Activated naive CD8-positive, alpha-beta T cell treated with anti-CD3 and anti-CD28 coated beads, Interleukin-2, amount 50 U/mL, for 24 hours (primary cell): ENCODE measurements at regions not wholly inside any gene's neighbourhood (a gene's known extent, or its start where the extent isn't known, plus 50 kb on each side); places are given as distances from the start of the nearest gene placed in this dataset.
"Not testable (repeated sequence)": the region's sequence is repeated elsewhere in the genome, so short reads cannot be mapped to it uniquely, and the experiment has no call there.

Experiments used
- ATAC-seq: fragments of 150-1000 bp; cut with Tn5 transposase; one replicate; pipeline ENCODE4 v1.10.0; 2021
- DNase-seq: peaks from one replicate; pipeline ENCODE4 v3.0.0; 2021
- H3K27ac Mint-ChIP-seq: one replicate; pipeline ENCODE4 v1.8.0; 2021; ENCODE audit warnings: mild to moderate bottlenecking, mixed read lengths
- H3K27me3 Mint-ChIP-seq: one replicate; pipeline ENCODE4 v1.8.0; 2021; ENCODE audit warnings: mixed read lengths
- H3K36me3 Mint-ChIP-seq: one replicate; pipeline ENCODE4 v1.8.0; 2021; ENCODE audit warnings: low read depth, mixed read lengths
- H3K4me1 Mint-ChIP-seq: one replicate; pipeline ENCODE4 v1.8.0; 2021; ENCODE audit warnings: mixed read lengths
- H3K4me3 Mint-ChIP-seq: one replicate; pipeline ENCODE4 v1.8.0; 2021; ENCODE audit warnings: mild to moderate bottlenecking, moderate library complexity, mixed read lengths
- H3K9me3 Mint-ChIP-seq: one replicate; pipeline ENCODE4 v1.8.0; 2021; ENCODE audit warnings: mixed read lengths

- not testable (repeated sequence) for H3K27ac Mint-ChIP-seq, ATAC-seq, H3K36me3 Mint-ChIP-seq, H3K4me1 Mint-ChIP-seq, H3K27me3 Mint-ChIP-seq, H3K4me3 Mint-ChIP-seq, H3K9me3 Mint-ChIP-seq, DNase-seq
These were observed 936.0 kb upstream of the ADAMTS5 start for GRCh38 chr21:27902904-27903303.

GRCh38 chr21:27893619-27894018, 926.7 kb upstream of the ADAMTS5 start:
- H3K4me3 Mint-ChIP-seq, DNase-seq, H3K9me3 Mint-ChIP-seq, H3K27ac Mint-ChIP-seq, H3K27me3 Mint-ChIP-seq, ATAC-seq, H3K4me1 Mint-ChIP-seq, H3K36me3 Mint-ChIP-seq: not testable (repeated sequence)

GRCh38 chr21:27891495-27891894, 924.6 kb upstream of the ADAMTS5 start:
- H3K9me3 Mint-ChIP-seq, DNase-seq, H3K27me3 Mint-ChIP-seq, H3K4me3 Mint-ChIP-seq, H3K4me1 Mint-ChIP-seq, H3K36me3 Mint-ChIP-seq, ATAC-seq, H3K27ac Mint-ChIP-seq: not testable (repeated sequence)

DNA sequence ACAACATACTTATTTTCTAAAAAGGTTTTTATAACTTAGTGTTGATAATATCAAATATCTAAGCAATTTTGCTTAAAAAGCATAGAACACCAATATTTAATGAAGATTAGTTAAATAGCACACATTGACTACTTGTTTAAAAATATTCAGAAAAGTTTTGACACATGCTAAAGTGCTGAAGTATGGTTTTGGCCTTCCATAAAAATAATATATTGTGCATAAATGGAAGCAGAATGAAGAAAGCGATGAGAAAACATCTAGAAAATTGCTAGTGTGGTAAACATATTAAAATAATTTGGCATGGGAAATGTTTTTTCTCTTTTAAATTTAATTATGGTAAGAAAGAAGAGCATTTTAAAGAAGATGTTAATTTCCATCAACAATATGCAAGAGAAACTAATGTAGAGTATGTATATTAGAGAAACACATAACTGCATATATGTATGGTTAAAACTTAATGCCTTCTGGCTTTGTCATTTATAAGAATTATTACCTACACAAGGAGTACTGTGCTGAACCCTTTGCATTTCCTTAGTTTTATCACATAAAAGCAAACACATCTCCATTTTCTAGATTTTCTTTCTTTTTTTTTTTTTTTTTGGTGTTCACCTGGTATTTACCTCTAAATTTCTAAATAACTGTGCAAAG, 921.0 kb upstream of the ADAMTS5 start:
- H3K4me1 Mint-ChIP-seq, DNase-seq: not testable (repeated sequence)

DNA sequence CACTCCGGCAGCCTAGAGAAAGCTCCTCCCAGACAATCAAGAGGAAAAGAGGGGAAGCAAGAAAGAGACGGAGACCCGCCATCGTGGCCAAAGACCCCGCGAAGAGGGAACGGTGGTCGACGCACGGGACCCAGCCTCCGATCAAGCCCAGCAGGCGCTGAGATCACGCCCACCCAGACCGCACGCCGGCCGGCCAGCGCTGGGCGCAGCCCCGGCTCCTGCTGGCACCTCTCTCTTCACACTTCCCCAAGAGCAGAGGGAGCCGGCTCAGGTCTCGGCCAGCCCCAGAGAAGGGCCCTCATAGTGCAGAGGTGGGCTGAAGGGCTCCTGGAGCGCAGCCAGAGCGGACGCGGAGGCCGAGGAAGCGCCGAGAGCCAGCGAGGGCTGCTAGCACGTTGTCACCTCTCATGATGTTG, 918.4 kb upstream of the ADAMTS5 start:
- Mint-ChIP-seq H3K27me3 (no peaks in the 10 kb centered on the region), H3K9me3 (no peaks in the 10 kb centered on the region), H3K4me1 (no peaks in the 10 kb centered on the region), H3K36me3 (no peaks in the 10 kb centered on the region), H3K27ac (no peak overlapping the region), H3K4me3 (no peak overlapping the region)
- no peak for ATAC-seq
- no peak for DNase-seq

More for the DNA sequence above, 921.0 kb upstream of the ADAMTS5 start:
- H3K27ac Mint-ChIP-seq, ATAC-seq, H3K36me3 Mint-ChIP-seq, H3K9me3 Mint-ChIP-seq, H3K4me3 Mint-ChIP-seq, H3K27me3 Mint-ChIP-seq: not testable (repeated sequence)

GRCh38 chr21:27881331-27881730, 914.4 kb upstream of the ADAMTS5 start:
- ATAC-seq, DNase-seq, H3K4me3 Mint-ChIP-seq, H3K36me3 Mint-ChIP-seq, H3K4me1 Mint-ChIP-seq, H3K27me3 Mint-ChIP-seq, H3K9me3 Mint-ChIP-seq, H3K27ac Mint-ChIP-seq: not testable (repeated sequence)

- H3K36me3 Mint-ChIP-seq, H3K4me3 Mint-ChIP-seq, H3K9me3 Mint-ChIP-seq, H3K27ac Mint-ChIP-seq, DNase-seq, H3K27me3 Mint-ChIP-seq, H3K4me1 Mint-ChIP-seq, ATAC-seq: not testable (repeated sequence)
These were observed 905.5 kb upstream of the ADAMTS5 start for GRCh38 chr21:27872411-27872810.

- not testable (repeated sequence) for H3K36me3 Mint-ChIP-seq, H3K4me3 Mint-ChIP-seq, DNase-seq, H3K27ac Mint-ChIP-seq, H3K4me1 Mint-ChIP-seq, H3K9me3 Mint-ChIP-seq, H3K27me3 Mint-ChIP-seq, ATAC-seq
These were observed 903.9 kb upstream of the ADAMTS5 start for GRCh38 chr21:27870755-27871154.

GRCh38 chr21:27860314-27860955, 893.5 kb upstream of the ADAMTS5 start:
- not testable (repeated sequence) for DNase-seq, H3K4me3 Mint-ChIP-seq, H3K27ac Mint-ChIP-seq, H3K36me3 Mint-ChIP-seq, H3K9me3 Mint-ChIP-seq, H3K4me1 Mint-ChIP-seq, ATAC-seq, H3K27me3 Mint-ChIP-seq

GRCh38 chr21:27858053-27858825, 891.4 kb upstream of the ADAMTS5 start:
- H3K4me1 Mint-ChIP-seq, DNase-seq: not testable (repeated sequence)

GRCh38 chr21:27856988-27857387, 890.1 kb upstream of the ADAMTS5 start:
- not testable (repeated sequence) for H3K36me3 Mint-ChIP-seq, H3K4me3 Mint-ChIP-seq, H3K27me3 Mint-ChIP-seq, DNase-seq, ATAC-seq, H3K9me3 Mint-ChIP-seq, H3K27ac Mint-ChIP-seq, H3K4me1 Mint-ChIP-seq

More at GRCh38 chr21:27858053-27858825, 891.4 kb upstream of the ADAMTS5 start:
- H3K27me3 Mint-ChIP-seq, H3K36me3 Mint-ChIP-seq, ATAC-seq, H3K27ac Mint-ChIP-seq, H3K9me3 Mint-ChIP-seq, H3K4me3 Mint-ChIP-seq: not testable (repeated sequence)

DNA sequence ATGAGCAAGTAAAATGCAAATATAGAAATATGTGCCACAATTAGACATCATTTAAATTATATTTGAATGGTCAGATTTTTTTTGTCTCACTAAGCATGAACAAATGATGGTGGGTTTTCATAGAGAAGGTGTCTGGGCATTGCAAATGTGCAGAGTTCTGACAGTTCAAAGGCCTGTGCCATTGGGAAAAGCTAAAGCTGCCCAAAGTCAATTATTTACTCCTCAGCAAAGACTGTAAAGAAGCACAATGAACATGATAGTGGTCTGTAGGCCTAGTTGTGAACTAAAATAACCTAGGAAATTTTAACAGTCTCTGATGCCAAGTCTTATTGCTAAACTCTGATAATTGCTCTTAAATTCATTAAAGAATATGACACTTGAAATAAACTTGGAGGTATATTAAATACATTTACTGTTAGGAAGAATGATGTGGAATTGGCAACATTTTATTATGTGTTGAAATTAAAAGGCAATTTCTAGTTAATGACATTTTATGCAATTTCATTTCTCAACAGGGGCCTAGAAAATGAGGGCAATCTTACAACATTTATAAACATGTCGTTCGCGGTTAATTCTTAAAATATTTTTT, 874.3 kb upstream of the ADAMTS5 start:
- Mint-ChIP-seq H3K36me3 (no peaks in the 10 kb centered on the region), H3K27ac (no peak overlapping the region), H3K27me3 (no peaks in the 10 kb centered on the region), H3K9me3 (peaks cover 12% of the 10 kb centered on the region), H3K4me3 (no peak overlapping the region), H3K4me1 (no peaks in the 10 kb centered on the region)
- no peak for DNase-seq
- no peak for ATAC-seq

- DNase-seq (no peak), ATAC-seq (no peak)
- Mint-ChIP-seq H3K27ac (no peak overlapping the region), H3K4me3 (no peak overlapping the region), H3K9me3 (peaks cover 12% of the 10 kb centered on the region), H3K27me3 (no peaks in the 10 kb centered on the region), H3K36me3 (no peaks in the 10 kb centered on the region), H3K4me1 (no peaks in the 10 kb centered on the region)
These were observed 873.4 kb upstream of the ADAMTS5 start for GRCh38 chr21:27840262-27840661.

DNA sequence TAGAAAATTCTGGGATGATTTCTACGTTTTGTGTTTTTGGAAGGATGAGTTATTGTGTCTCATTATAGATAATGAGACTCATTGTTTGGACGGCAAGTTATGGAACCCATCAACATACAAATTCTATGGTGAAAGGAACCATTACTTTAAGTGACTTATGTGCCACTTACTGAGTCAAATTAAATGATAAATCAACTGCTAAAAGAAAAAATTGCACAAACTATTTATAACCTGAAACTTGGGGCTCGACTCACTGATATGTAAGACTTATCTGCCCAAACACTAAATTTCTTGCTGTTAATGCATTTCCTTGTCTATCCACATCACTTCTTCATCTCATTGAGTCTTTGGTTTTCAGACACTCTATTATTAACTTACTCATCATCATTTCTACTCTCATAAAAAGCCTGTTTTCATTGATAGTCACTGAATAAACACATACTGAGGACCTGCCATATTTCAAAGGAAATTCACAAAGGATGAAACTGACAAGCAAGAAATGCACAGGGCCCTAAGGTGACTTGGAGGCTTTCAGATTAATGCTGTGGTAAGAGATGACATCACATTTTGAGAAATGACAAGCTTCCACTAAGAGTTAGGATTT, 872.7 kb upstream of the ADAMTS5 start:
- H3K9me3 Mint-ChIP-seq = peaks cover 12% of the 10 kb centered on the region
- ATAC-seq (no peak), DNase-seq (no peak)
- H3K27ac Mint-ChIP-seq = no peak overlapping the region
- no peaks in the 10 kb centered on the region for H3K36me3 Mint-ChIP-seq
- no peak overlapping the region for H3K4me3 Mint-ChIP-seq
- no peaks in the 10 kb centered on the region for H3K4me1 Mint-ChIP-seq
- no peaks in the 10 kb centered on the region for H3K27me3 Mint-ChIP-seq
